GM12878 (cell line): ENCODE measurements at regions not wholly inside any gene's neighbourhood (a gene's known extent, or its start where the extent isn't known, plus 50 kb on each side); places are given as distances from the start of the nearest gene placed in this dataset.
A peak's percentile ranks its signal among the peaks of the same experiment; 100 is the strongest.

Source experiments
- ATAC-seq: fragments of 200-7000 bp; cut with Tn5 transposase; 3 replicates; pipeline ENCODE4 v1.9.1; 2020; ENCODE audit warnings: mild to moderate bottlenecking, moderate library complexity
- BruUV-seq: library from RNA; stranded (reverse); fragments of 400-500 nt; replicated peaks from 2 replicates; lab custom pipeline; 2021; lab: Mats Ljungman, UMichigan
- CTCF ChIA-PET: fragments of 300-600 bp; sonication (Branson Sonifier 250); formaldehyde crosslinking; extraction: SDS; loops from one replicate; lab custom pipeline; 2021; ENCODE audit warnings: inconsistent platforms; lab: Yijun Ruan, JAX
- POLR2A ChIA-PET: fragments of 350-600 bp; formaldehyde crosslinking; extraction: SDS; loops from one replicate; lab custom pipeline; 2021; ENCODE audit warnings: inconsistent platforms; lab: Charles Lee
- RAD21 ChIA-PET: fragments of 300-600 bp; sonication (Branson Sonifier 250); formaldehyde crosslinking; loops from one replicate; lab custom pipeline; 2023; ENCODE audit warnings: antibody characterized with exemption; ENCODE audit not compliant: unreplicated experiment; lab: Charles Lee
- SMC1A ChIA-PET: fragments of 300-600 bp; sonication (Branson Sonifier 250); formaldehyde crosslinking; loops from one replicate; lab custom pipeline; 2023; ENCODE audit not compliant: unreplicated experiment, uncharacterized antibody; lab: Charles Lee
- DNase-seq: peaks from one replicate; pipeline ENCODE4 v3.0.0-alpha.2; 2011; ENCODE audit warnings: low read depth, low spot score
- FAIRE-seq: peaks from 3 replicates; lab custom pipeline; 2011; peaks lifted over from hg19 to GRCh38; lab: Jason Lieb, UNC
- H2AFZ ChIP-seq: 2 replicates; pipeline ENCODE4 v1.6.0; 2011; ENCODE audit warnings: low read depth, low read length, control low read depth; ENCODE audit not compliant: control insufficient read depth
- H3K27ac ChIP-seq: 2 replicates; pipeline ENCODE4 v1.5.1; 2011; ENCODE audit warnings: control low read depth; ENCODE audit not compliant: control insufficient read depth, insufficient read depth
- H3K27me3 ChIP-seq, 2 experiments: replicated peaks in 1 of 2; 2 replicates each; pipeline versions ENCODE4 v1.6.0 to v1.6.1; 2011; ENCODE audit warnings: low read length in 1 of 2; ENCODE audit not compliant: control insufficient read depth in 2 of 2, insufficient read depth in 2 of 2
- H3K36me3 ChIP-seq, 2 experiments: 2 replicates each; pipeline ENCODE4 v1.5.1; 2011; ENCODE audit warnings: low read length in 1 of 2; ENCODE audit not compliant: control insufficient read depth in 2 of 2, insufficient read depth in 2 of 2
- H3K4me1 ChIP-seq: 2 replicates; pipeline ENCODE4 v1.6.1; 2011; ENCODE audit warnings: mild to moderate bottlenecking, low read length, moderate library complexity, mixed read lengths; ENCODE audit not compliant: control insufficient read depth, insufficient read depth
- H3K4me2 ChIP-seq: 2 replicates; pipeline ENCODE4 v1.6.0; 2011; ENCODE audit warnings: control low read depth; ENCODE audit not compliant: control insufficient read depth, insufficient read depth
- H3K4me3 ChIP-seq: fragments of 200-600 bp; sonication (generic); 2 replicates; pipeline ENCODE4 v1.5.1; 2016
- H3K79me2 ChIP-seq: 2 replicates; pipeline ENCODE4 v1.6.0; 2011; ENCODE audit warnings: low read length; ENCODE audit not compliant: control insufficient read depth, insufficient read depth
- H3K9ac ChIP-seq: 2 replicates; pipeline ENCODE4 v1.8.0; 2011; ENCODE audit warnings: low read length, control low read depth, mixed read lengths; ENCODE audit not compliant: control insufficient read depth, insufficient read depth
- H3K9me3 ChIP-seq: replicated peaks from 3 replicates; pipeline ENCODE4 v1.5.1; 2011; ENCODE audit warnings: mild to moderate bottlenecking, low read length; ENCODE audit not compliant: control insufficient read depth, insufficient read depth
- H4K20me1 ChIP-seq: 2 replicates; pipeline ENCODE4 v1.6.0; 2011; ENCODE audit not compliant: control insufficient read depth, insufficient read depth
- ATF7 ChIP-seq: fragments of 450-650 bp; IDR thresholded peaks from 2 replicates; pipeline ENCODE4 v1.6.1; 2016; ENCODE audit warnings: low read depth, mild to moderate bottlenecking
- CREB1 ChIP-seq: IDR thresholded peaks from 2 replicates; pipeline ENCODE4 v1.6.1; 2012; ENCODE audit warnings: low read depth, mild to moderate bottlenecking, inconsistent platforms
- EED ChIP-seq: sonication (generic); IDR thresholded peaks from 2 replicates; pipeline ENCODE4 v1.6.1; 2016; ENCODE audit warnings: antibody characterized with exemption, low read depth
- ELK1 ChIP-seq: IDR thresholded peaks from 2 replicates; pipeline ENCODE4 v1.6.1; 2012; ENCODE audit warnings: low read depth, low read length, improper control_type of control experiment
- EP300 ChIP-seq, 2 experiments: fragments of 150-350 bp in 1 of 2; IDR thresholded peaks; 2 replicates each; pipeline ENCODE4 v1.6.1; 2011 to 2012; ENCODE audit warnings: low read depth in 2 of 2, low read length in 2 of 2, borderline replicate concordance in 1 of 2, improper control_type of control experiment in 1 of 2, inconsistent platforms in 1 of 2; ENCODE audit not compliant: control insufficient read depth in 1 of 2
- GABPA ChIP-seq: IDR thresholded peaks from 2 replicates; pipeline ENCODE4 v1.6.1; 2014; ENCODE audit warnings: antibody characterized with exemption, low read depth, mild to moderate bottlenecking, inconsistent platforms
- IKZF1 ChIP-seq: fragments of 450-650 bp; conservative IDR thresholded peaks from 2 replicates; pipeline ENCODE4 v1.6.1; 2017; ENCODE audit warnings: antibody characterized with exemption, mild to moderate bottlenecking
- IKZF2 ChIP-seq, 2 experiments: fragments of 450-650 bp; IDR thresholded peaks; 2 replicates each; pipeline ENCODE4 v1.6.1; 2017; ENCODE audit warnings: mild to moderate bottlenecking in 2 of 2, moderate library complexity in 2 of 2
- KLF5 ChIP-seq: fragments of 450-650 bp; IDR thresholded peaks from 2 replicates; pipeline ENCODE4 v1.6.1; 2014; ENCODE audit warnings: mild to moderate bottlenecking; ENCODE audit not compliant: partially characterized antibody
- MEF2A ChIP-seq: IDR thresholded peaks from 2 replicates; pipeline ENCODE4 v1.6.1; 2011; ENCODE audit warnings: low read depth, mild to moderate bottlenecking, low read length, moderate library complexity; ENCODE audit not compliant: insufficient read depth
- MEF2B ChIP-seq: fragments of 450-650 bp; IDR thresholded peaks from 2 replicates; pipeline ENCODE4 v1.6.1; 2018; ENCODE audit warnings: mild to moderate bottlenecking, moderate library complexity; ENCODE audit not compliant: partially characterized antibody, poor library complexity, severe bottlenecking
- MTA2 ChIP-seq: fragments of 450-650 bp; IDR thresholded peaks from 2 replicates; pipeline ENCODE4 v1.6.1; 2016; ENCODE audit warnings: low read depth, mild to moderate bottlenecking, moderate library complexity
- POLR2AphosphoS2 ChIP-seq: IDR thresholded peaks from 2 replicates; pipeline ENCODE4 v1.6.1; 2011; ENCODE audit warnings: low read depth, mild to moderate bottlenecking, low read length, improper control_type of control experiment, moderate library complexity
- RCOR1 ChIP-seq: conservative IDR thresholded peaks from 2 replicates; pipeline ENCODE4 v1.6.1; 2012; ENCODE audit warnings: low read depth, low read length, improper control_type of control experiment
- RELA ChIP-seq: fragments of 450-650 bp; IDR thresholded peaks from 2 replicates; pipeline ENCODE4 v1.8.0; 2014; ENCODE audit warnings: borderline replicate concordance; ENCODE audit not compliant: partially characterized antibody
- RUNX3 ChIP-seq: IDR thresholded peaks from 2 replicates; pipeline ENCODE4 v1.6.1; 2012; ENCODE audit warnings: low read length, inconsistent platforms
- SIN3A ChIP-seq: IDR thresholded peaks from 2 replicates; pipeline ENCODE4 v1.6.1; 2012; ENCODE audit warnings: low read depth, low read length, improper control_type of control experiment
- STAT3 ChIP-seq: IDR thresholded peaks from 2 replicates; pipeline ENCODE4 v1.6.1; 2011; ENCODE audit warnings: low read depth, low read length, improper control_type of control experiment
- ZNF217 ChIP-seq: fragments of 450-650 bp; IDR thresholded peaks from 2 replicates; pipeline ENCODE4 v1.6.1; 2017; ENCODE audit warnings: antibody characterized with exemption, mild to moderate bottlenecking
- WGBS: methylation state at CpG from one replicate; pipeline ENCODE4 v1.1.6; 2016; ENCODE audit warnings: low lambda C conversion rate; ENCODE audit not compliant: insufficient replicate concordance, insufficient coverage; ENCODE audit errors: missing lambda C conversion rate; 5-methylcytosine and 5-hydroxymethylcytosine counted together
- in situ Hi-C: fragments of 300-500 bp; cut with MboI; formaldehyde crosslinking; loops from 9 replicates; pipeline ENCODE4 v1.14.3; 2018; ENCODE audit warnings: mixed read lengths
- intact Hi-C: fragments of 100-400 bp; cut with micrococcal nuclease; formaldehyde crosslinking; loops from one replicate; pipeline ENCODE4 v1.14.2; 2022; ENCODE audit not compliant: unreplicated experiment
- TF ChIP-seq, protein P1 (sequence below): fragments of 450-650 bp; formaldehyde crosslinking; IDR thresholded peaks from 2 replicates; pipeline ENCODE4 v1.4.0; 2022; ENCODE audit warnings: mild to moderate bottlenecking, moderate library complexity
- TF ChIP-seq, protein P2 (sequence below): IDR thresholded peaks from 2 replicates; pipeline ENCODE4 v1.6.1; 2012; ENCODE audit warnings: low read depth, low read length, improper control_type of control experiment

- H3K4me3 ChIP-seq = no peak overlapping the region
- H3K27ac ChIP-seq = no peak overlapping the region
- H4K20me1 ChIP-seq = no peaks in the 10 kb centered on the region
- ATAC-seq (peak; percentile 48), FAIRE-seq (no peak), DNase-seq (no peak)
- ChIA-PET CTCF (no interaction called here), SMC1A (interaction anchor here (1.0 kb wide), 1 partner anchor 42 kb away, joined by 3 read pairs; no protein-coding TSS in a partner anchor), POLR2A (no interaction called here), RAD21 (no interaction called here)
- no peaks in the 10 kb centered on the region; the same call in 2 of the 3 replicates for H3K9me3 ChIP-seq
- 5% methylated on average over 2 of the region's 2 CpGs for WGBS
- H2AFZ ChIP-seq = no peak overlapping the region
- no peaks in the 10 kb centered on the region for H3K36me3 ChIP-seq
- no TSS peak for BruUV-seq
- no peak overlapping the region for H3K4me2 ChIP-seq
- H3K27me3 ChIP-seq = no peaks in the 10 kb centered on the region
- in situ Hi-C loops (no loop called here), intact Hi-C loops (no loop called here)
- H3K4me1 ChIP-seq = no peaks in the 10 kb centered on the region
- H3K79me2 ChIP-seq = no peaks in the 10 kb centered on the region
- no peak overlapping the region for H3K9ac ChIP-seq
- TF ChIP-seq MTA2 (peak; percentile 67), CREB1 (no peak), SIN3A (no peak), ELK1 (no peak), KLF5 (no peak), IKZF1 (0 out of 2 replicates have a peak, but pooled peaks have one; percentile 16), IKZF2 (IDR thresholded peaks at IDR 0.05) (peak; percentile 12 to 37; a peak in 2 of 4 replicates), EED (no peak), EP300 (IDR thresholded peaks at IDR 0.05; ENCODE audit: borderline replicate concordance in 1 of 2, control insufficient read depth in 1 of 2, low read depth in 2 of 2, low read length in 2 of 2) (peak in 1 of 2 experiments; percentile 15; a peak in 1 of 4 replicates), ATF7 (peak; percentile 73), POLR2AphosphoS2 (no peak), RUNX3 (0 out of 2 replicates have a peak, but pooled peaks have one; percentile 5), RCOR1 (no peak), MEF2B (peak; percentile 83), ZNF217 (peak; percentile 30; the same call in 1 of the 2 replicates), STAT3 (no peak), GABPA (no peak), MEF2A (peak; percentile 79), RELA (no peak)
- TF ChIP-seq, protein P1, sequence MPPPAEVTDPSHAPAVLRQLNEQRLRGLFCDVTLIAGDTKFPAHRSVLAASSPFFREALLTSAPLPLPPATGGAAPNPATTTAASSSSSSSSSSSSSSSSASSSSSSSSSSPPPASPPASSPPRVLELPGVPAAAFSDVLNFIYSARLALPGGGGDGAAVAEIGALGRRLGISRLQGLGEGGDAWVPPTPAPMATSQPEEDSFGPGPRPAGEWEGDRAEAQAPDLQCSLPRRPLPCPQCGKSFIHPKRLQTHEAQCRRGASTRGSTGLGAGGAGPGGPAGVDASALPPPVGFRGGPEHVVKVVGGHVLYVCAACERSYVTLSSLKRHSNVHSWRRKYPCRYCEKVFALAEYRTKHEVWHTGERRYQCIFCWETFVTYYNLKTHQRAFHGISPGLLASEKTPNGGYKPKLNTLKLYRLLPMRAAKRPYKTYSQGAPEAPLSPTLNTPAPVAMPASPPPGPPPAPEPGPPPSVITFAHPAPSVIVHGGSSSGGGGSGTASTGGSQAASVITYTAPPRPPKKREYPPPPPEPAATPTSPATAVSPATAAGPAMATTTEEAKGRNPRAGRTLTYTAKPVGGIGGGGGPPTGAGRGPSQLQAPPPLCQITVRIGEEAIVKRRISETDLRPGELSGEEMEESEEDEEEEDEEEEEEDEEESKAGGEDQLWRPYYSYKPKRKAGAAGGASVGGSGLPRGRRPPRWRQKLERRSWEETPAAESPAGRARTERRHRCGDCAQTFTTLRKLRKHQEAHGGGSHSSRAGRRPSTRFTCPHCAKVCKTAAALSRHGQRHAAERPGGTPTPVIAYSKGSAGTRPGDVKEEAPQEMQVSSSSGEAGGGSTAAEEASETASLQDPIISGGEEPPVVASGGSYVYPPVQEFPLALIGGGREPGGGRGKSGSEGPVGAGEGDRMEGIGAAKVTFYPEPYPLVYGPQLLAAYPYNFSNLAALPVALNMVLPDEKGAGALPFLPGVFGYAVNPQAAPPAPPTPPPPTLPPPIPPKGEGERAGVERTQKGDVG (CRISPR knock-in tag) = no peak
- TF ChIP-seq, protein P2, sequence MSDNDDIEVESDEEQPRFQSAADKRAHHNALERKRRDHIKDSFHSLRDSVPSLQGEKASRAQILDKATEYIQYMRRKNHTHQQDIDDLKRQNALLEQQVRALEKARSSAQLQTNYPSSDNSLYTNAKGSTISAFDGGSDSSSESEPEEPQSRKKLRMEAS = no peak
Observed at GRCh38 chr2:129388870-129389269, 590.6 kb upstream of the RAB6C start.
